Stimulated activated naive B cell treated with anti-CD40 and anti-IgM and Interleukin-4, amounts not matched to agents 10 μg/mL and 1 μg/mL and 100 μg/mL, for 72 hours (primary cell): ENCODE measurements at regions not wholly inside any gene's neighbourhood (a gene's known extent, or its start where the extent isn't known, plus 50 kb on each side); places are given as distances from the start of the nearest gene placed in this dataset.
A peak's percentile ranks its signal among the peaks of the same experiment; 100 is the strongest.
"Not testable (repeated sequence)": the region's sequence is repeated elsewhere in the genome, so short reads cannot be mapped to it uniquely, and the experiment has no call there.

Source experiments
- ATAC-seq, 2 donors: fragments of 150-1000 bp; cut with Tn5 transposase; replicated peaks; 2 replicates each; pipeline ENCODE4 v1.10.0; 2021; ENCODE audit warnings: moderate library complexity in 1 of 2
- DNase-seq: peaks from one replicate; pipeline ENCODE4 v3.0.0; 2021
- H3K27ac Mint-ChIP-seq: one replicate; pipeline ENCODE4 v1.8.0; 2022; ENCODE audit warnings: mild to moderate bottlenecking, mixed read lengths
- H3K27me3 Mint-ChIP-seq, 2 donors: one replicate each; pipeline ENCODE4 v1.8.0; 2022; ENCODE audit warnings: mixed read lengths in 2 of 2
- H3K36me3 Mint-ChIP-seq, 2 donors: one replicate each; pipeline ENCODE4 v1.8.0; 2022; ENCODE audit warnings: mixed read lengths in 2 of 2, mild to moderate bottlenecking in 1 of 2
- H3K4me1 Mint-ChIP-seq, 2 donors: one replicate each; pipeline ENCODE4 v1.8.0; 2022; ENCODE audit warnings: mixed read lengths in 2 of 2, mild to moderate bottlenecking in 1 of 2
- H3K4me3 Mint-ChIP-seq, 2 donors: one replicate each; pipeline ENCODE4 v1.8.0; 2022; ENCODE audit warnings: mild to moderate bottlenecking in 2 of 2, mixed read lengths in 2 of 2, moderate library complexity in 1 of 2
- H3K9me3 Mint-ChIP-seq, 2 donors: one replicate each; pipeline ENCODE4 v1.8.0; 2022; ENCODE audit warnings: mixed read lengths in 2 of 2, mild to moderate bottlenecking in 1 of 2

DNA sequence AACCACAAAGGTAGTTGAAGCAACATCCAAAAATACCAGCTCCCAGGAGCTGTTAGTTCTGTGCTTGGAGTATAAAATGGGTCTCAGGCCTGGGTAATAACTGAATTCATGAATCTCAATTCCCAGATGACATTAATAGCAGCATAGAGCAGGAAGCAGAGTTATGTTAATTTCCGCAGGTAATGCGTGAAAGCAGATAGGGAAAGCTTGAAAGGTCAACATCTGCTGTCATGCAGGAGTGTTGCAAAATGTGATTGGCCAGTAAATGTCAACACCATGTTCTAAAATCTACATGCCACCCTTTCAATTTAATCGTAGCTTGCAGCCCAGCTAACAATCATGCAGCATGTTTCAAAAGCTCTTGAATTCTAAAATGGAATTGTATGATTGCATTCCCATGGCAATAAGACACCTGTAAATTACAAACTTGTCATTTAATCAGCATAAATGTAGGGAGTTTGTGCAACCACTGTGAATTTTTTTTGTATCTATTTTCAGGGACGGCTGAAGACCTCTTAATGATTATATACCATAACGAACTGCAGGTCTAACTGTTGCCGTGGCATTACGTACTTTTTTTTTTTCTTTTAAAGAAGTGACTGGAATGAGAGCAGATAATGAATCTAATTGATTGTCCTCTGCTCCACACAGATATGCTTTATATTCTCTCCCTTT, 635.8 kb upstream of the FOXG1 start:
- H3K4me1 Mint-ChIP-seq = no peaks in the 10 kb centered on the region
- peaks cover 3 to 11% of the 10 kb centered on the region in 2 donors for H3K9me3 Mint-ChIP-seq
- no peak overlapping the region for H3K4me3 Mint-ChIP-seq
- ATAC-seq (no peak), DNase-seq (no peak)
- H3K36me3 Mint-ChIP-seq = no peaks in the 10 kb centered on the region
- H3K27ac Mint-ChIP-seq = no peak overlapping the region
- no peaks in the 10 kb centered on the region for H3K27me3 Mint-ChIP-seq

DNA sequence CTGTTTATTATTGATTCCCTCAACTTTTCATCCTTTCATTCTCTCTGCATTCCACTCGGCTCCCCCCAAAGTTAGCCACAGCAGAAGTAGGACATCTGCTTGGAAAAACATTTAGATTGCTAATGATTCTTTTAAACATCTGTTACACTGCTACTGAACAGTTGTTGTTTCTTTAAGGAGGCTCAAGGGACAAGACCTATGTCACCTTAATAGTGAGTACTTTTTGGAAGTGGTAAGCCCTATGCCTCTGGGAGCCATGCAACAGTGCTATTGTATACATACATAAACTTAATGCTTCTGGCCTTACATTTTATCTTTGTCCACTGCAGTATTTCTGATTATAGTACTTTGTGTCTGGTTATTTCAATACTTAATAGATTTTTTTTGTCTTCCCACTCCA, 628.2 kb upstream of the FOXG1 start:
- no peaks in the 10 kb centered on the region for H3K27me3 Mint-ChIP-seq
- no peak overlapping the region for H3K27ac Mint-ChIP-seq
- no peaks in the 10 kb centered on the region for H3K4me1 Mint-ChIP-seq
- no peaks in the 10 kb centered on the region for H3K36me3 Mint-ChIP-seq
- H3K9me3 Mint-ChIP-seq = peaks cover 3 to 7% of the 10 kb centered on the region in 2 donors
- no peak for ATAC-seq
- DNase-seq = no peak
- H3K4me3 Mint-ChIP-seq = no peak overlapping the region

DNA sequence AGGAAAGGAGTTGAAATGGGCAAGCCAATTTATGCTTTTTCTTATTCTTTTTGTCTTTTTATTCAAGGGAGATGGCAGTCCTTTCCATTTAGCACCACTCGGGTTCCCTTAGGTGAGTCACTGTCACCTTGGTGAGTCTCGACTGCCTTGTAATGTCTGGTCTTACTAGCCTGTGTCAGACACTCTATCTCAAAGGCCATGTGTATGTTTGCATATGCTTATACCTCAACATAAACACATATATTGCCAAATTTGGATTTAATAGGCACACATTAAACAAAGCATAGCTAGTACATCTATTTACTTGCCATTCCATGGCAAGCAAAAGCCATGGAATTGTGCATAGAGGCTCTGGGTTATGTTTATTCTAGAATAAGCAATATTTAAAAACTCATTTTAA, 624.9 kb upstream of the FOXG1 start:
- H3K27ac Mint-ChIP-seq = no peak overlapping the region
- no peak overlapping the region for H3K4me3 Mint-ChIP-seq
- DNase-seq (no peak), ATAC-seq (no peak)
- H3K27me3 Mint-ChIP-seq = no peaks in the 10 kb centered on the region
- no peaks in the 10 kb centered on the region for H3K36me3 Mint-ChIP-seq
- peaks cover 0 to 2% of the 10 kb centered on the region in 2 donors for H3K9me3 Mint-ChIP-seq
- H3K4me1 Mint-ChIP-seq = no peaks in the 10 kb centered on the region

DNA sequence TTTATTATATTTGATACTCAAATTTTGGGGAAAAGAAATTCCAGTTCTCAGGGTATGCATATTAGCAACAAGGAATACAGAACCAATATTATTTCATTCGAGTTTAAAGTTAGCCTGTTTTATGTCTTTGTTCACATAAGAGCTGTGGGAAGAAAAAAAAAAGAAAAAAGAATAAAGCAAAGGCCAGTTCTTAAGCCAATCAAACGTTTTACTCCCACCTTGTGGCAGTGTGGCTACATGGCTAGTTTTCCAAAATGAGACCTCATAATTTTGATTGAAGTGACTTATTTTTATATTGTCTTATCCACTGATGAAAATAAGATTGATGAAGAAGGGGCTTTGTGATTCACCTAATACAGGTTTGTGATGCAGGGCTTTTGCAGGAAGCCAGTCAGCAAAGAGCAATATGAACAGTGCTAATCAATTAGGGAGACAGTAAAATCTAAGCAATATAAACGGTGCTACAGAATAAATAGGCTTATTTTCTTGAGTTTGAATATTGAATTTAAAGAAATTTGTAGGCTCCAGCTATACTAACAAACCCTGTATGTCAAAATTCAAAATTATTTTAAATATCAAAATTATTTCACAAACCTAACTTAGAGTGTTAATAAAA, 624.1 kb upstream of the FOXG1 start:
- DNase-seq (no peak), ATAC-seq (no peak)
- H3K4me3 Mint-ChIP-seq = no peak overlapping the region

DNA sequence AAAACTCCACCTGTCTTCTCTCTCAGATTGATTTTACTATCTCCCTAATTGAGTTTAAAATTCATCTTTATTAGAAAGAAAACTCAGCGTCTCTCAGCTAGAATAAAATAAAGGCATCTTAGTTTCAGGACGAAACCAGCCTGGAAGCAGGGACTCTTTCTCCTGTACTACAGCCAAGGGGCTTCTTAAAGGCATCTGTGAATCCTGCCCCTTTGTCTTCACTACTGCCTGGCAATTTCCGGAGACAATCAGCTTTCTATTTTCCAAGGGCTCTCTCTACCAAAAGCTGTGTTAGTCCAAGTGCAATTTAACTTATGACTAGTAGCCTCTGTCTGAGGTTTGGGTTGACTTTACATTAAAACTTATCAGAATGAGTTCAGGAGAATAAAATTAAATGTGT, 623.3 kb upstream of the FOXG1 start:
- Mint-ChIP-seq H3K36me3 (no peaks in the 10 kb centered on the region), H3K9me3 (peaks cover 0 to 2% of the 10 kb centered on the region in 2 donors), H3K27me3 (no peaks in the 10 kb centered on the region), H3K4me3 (no peak overlapping the region), H3K4me1 (no peaks in the 10 kb centered on the region), H3K27ac (no peak overlapping the region)
- DNase-seq (no peak), ATAC-seq (no peak)

More for the DNA sequence above, 624.1 kb upstream of the FOXG1 start:
- Mint-ChIP-seq H3K9me3 (peaks cover 0 to 3% of the 10 kb centered on the region in 2 donors), H3K27ac (no peak overlapping the region), H3K27me3 (no peaks in the 10 kb centered on the region), H3K36me3 (no peaks in the 10 kb centered on the region), H3K4me1 (no peaks in the 10 kb centered on the region)

DNA sequence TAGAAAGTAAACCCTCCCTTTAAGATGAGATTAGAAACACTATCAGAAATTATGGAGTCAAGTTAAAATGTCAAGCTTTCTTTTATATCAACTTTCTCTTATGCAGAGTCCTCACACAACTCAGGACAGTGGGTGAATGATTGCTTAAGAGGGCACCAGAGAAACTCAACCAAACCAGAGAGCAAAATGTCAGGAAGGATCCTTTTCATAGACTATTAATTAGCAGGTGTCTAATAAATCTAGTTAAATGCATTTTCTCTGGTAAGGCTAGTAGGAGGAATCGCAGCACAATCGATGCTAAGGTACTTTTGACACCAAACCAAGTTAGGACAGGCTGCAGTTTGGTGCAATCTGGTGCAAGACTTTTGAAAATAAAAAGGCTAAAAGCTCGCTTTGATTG, 614.7 kb upstream of the FOXG1 start:
- DNase-seq (no peak), ATAC-seq (no peak)
- no peaks in the 10 kb centered on the region for H3K36me3 Mint-ChIP-seq
- H3K4me1 Mint-ChIP-seq = no peaks in the 10 kb centered on the region
- no peak overlapping the region for H3K27ac Mint-ChIP-seq
- H3K27me3 Mint-ChIP-seq = no peaks in the 10 kb centered on the region
- no peak overlapping the region for H3K4me3 Mint-ChIP-seq
- H3K9me3 Mint-ChIP-seq = peaks cover 0 to 2% of the 10 kb centered on the region in 2 donors

DNA sequence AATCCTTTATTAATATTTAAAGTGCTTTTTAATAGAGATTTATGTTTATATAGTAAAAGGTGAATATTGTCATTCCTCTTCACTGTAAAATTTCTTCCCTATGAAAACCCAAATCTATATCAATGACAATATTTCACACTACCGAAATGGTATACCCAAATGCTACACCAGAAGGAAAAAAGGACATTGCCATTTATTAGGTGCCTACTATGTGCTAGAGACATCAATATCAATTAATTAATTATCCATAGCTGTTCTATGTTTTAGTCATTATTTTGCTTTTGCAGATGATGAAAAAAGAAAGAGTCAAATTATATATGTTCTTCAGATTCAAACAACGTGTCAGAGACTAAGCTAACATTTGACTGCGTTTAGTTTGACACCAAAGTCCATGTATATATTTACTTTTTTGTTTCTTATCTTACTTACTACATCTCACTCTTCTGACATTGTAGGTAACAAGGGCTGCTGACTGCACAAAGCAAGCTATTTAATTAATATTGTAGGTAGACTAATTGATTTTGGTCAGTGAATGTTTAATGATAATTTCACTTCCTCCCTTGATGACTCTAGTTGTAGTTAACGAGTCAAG, 614.0 kb upstream of the FOXG1 start:
- Mint-ChIP-seq H3K9me3 (no peaks in the 10 kb centered on the region), H3K4me1 (no peaks in the 10 kb centered on the region), H3K4me3 (no peak overlapping the region), H3K27me3 (no peaks in the 10 kb centered on the region), H3K36me3 (no peaks in the 10 kb centered on the region), H3K27ac (no peak overlapping the region)
- DNase-seq = no peak
- ATAC-seq = no peak

DNA sequence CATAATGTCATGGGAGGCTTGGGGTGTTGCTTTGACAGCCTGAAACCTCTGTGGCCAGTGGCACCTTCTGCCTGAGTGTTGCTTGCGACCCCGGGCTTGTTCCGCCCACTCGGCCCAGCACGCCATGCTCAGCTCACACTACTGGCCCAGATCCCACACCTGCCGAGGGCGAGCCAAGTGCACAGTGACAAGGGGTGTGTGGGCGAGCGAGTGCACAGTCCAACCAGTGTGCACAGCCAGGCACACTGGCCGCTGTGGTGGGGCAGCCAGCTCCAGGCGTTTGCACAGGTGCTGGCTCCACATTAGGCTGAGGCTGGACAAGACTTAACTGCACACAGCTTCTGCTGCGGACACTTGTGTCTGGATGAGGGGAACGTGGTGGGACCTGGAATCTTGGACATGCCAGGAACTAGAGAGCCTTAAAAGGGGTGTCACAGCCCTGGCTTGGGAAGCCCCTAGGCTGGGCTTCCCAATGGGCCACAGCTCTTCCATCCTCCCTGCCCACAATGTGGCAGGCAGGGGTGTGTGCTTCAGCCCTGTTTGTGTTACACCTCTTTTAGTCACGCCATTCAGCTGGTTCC, 609.2 kb upstream of the FOXG1 start:
- Mint-ChIP-seq H3K4me3 (no peak overlapping the region), H3K36me3 (no peaks in the 10 kb centered on the region), H3K27ac (no peak overlapping the region), H3K9me3 (peaks cover 0 to 8% of the 10 kb centered on the region in 2 donors), H3K4me1 (no peaks in the 10 kb centered on the region), H3K27me3 (no peaks in the 10 kb centered on the region)
- ATAC-seq = no peak
- DNase-seq = no peak

DNA sequence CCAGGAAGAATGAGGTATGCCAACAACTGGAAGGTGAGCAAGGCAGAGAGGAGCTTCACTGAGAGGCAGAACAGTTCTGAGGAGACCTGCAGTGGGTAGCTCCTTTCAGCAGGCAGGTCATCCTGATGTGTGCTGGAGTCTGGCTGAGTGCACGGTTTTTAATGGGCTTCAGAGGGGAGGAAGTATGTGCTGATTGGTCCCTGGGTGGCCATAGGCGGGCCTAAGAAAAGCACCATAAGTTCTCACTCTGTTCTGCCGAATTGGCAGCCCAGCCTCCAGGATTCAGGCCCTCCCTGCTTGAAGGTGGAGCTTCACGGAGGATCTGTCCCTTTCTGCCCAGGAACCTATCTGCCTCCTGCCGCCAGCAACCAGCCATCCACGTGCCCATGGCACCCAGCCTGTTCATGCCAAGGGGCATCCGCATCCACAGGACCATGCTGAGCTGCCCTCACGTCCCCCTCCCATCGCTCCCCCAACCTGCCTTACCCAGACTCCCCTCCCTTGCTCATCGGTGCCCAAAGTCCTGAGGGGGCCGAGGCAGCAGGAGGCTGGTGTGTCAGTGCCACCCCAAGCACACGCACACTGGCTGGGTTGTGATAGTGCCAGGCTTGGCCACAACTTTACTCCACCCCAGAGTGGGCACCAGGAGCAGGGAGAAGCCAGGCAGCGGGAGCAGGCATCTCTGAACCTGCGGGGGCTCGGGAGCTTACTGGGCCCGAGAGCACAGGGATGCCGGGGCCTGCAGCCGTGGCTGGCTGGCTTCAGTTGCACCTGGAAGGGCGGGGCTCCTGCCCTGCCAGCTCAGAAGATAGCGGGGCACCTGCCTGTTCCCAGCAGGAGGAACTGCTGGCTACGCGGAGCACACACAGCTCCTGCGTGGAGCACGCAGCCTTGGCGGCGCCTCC, 608.4 kb upstream of the FOXG1 start:
- H3K27ac Mint-ChIP-seq = no peak overlapping the region
- peaks cover 0 to 8% of the 10 kb centered on the region in 2 donors for H3K9me3 Mint-ChIP-seq
- H3K4me3 Mint-ChIP-seq = no peak overlapping the region
- no peaks in the 10 kb centered on the region for H3K36me3 Mint-ChIP-seq
- ATAC-seq = no peak
- no peak for DNase-seq
- H3K4me1 Mint-ChIP-seq = no peaks in the 10 kb centered on the region
- H3K27me3 Mint-ChIP-seq = no peaks in the 10 kb centered on the region

DNA sequence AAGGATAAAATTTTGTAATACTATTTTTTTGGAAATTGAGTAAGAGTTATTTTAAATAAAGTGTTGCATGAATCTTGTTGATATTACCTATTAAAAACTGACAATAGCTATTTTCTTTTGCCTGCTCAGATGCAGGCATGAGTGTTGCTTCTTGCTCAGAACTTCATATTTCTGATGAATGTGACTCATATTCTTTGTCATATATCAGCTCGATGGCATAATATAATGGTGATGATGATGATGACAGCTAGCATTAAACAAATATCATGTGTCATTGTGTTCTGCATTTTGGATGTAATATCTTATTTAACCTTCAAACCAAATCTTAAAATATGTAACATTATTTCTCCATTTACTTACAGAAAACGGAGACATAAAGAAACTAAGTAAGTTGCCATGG, 605.5 kb upstream of the FOXG1 start:
- Mint-ChIP-seq H3K27ac (no peak overlapping the region), H3K4me1 (no peaks in the 10 kb centered on the region), H3K27me3 (no peaks in the 10 kb centered on the region), H3K36me3 (no peaks in the 10 kb centered on the region), H3K4me3 (no peak overlapping the region), H3K9me3 (peaks cover 0 to 8% of the 10 kb centered on the region in 2 donors)
- DNase-seq = no peak
- no peak for ATAC-seq

DNA sequence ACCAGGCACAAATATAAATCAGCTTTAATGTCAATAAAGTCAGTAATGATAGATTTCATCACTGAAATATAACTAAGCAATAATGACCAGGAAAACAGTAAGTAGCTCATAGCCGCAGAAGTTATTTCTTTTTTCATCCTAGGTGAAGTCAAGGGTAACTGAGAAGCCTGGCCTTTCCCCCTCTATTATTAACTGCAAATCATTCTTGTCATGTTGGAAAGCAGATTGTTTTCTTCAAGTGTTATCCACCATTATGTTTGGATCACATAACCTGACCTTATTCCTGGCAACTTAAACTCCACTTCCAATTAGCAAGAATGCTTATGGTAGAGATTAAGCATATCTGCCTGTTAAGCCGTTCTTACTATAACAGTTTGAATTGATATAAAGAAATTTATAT, 603.4 kb upstream of the FOXG1 start:
- DNase-seq (no peak), ATAC-seq (no peak)
- no peaks in the 10 kb centered on the region for H3K4me1 Mint-ChIP-seq
- peaks cover 0 to 8% of the 10 kb centered on the region in 2 donors for H3K9me3 Mint-ChIP-seq
- no peaks in the 10 kb centered on the region for H3K27me3 Mint-ChIP-seq
- H3K36me3 Mint-ChIP-seq = no peaks in the 10 kb centered on the region
- no peak overlapping the region for H3K27ac Mint-ChIP-seq
- H3K4me3 Mint-ChIP-seq = no peak overlapping the region

DNA sequence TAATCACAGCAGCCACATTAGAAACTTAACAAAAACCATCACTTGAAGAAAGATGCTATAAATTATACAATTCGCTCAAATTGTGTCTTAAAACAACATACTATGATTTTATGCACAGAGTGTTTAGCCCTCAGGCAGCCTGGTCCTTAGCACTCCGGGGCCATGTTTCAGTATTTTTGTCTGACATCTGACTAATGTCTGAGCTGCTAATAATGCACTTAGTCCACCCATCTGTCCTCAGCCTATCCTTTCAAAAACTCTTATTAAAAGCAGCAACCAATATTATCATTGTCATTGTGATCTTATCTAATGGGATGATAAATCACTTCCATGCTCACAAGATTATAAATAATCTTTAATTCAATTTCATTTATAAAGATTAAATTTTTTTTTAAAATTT, 602.7 kb upstream of the FOXG1 start:
- no peaks in the 10 kb centered on the region for H3K27me3 Mint-ChIP-seq
- no peaks in the 10 kb centered on the region for H3K4me1 Mint-ChIP-seq
- no peaks in the 10 kb centered on the region for H3K36me3 Mint-ChIP-seq
- no peak for DNase-seq
- H3K27ac Mint-ChIP-seq = no peak overlapping the region
- no peak for ATAC-seq
- peaks cover 2 to 8% of the 10 kb centered on the region in 2 donors for H3K9me3 Mint-ChIP-seq
- H3K4me3 Mint-ChIP-seq = no peak overlapping the region

DNA sequence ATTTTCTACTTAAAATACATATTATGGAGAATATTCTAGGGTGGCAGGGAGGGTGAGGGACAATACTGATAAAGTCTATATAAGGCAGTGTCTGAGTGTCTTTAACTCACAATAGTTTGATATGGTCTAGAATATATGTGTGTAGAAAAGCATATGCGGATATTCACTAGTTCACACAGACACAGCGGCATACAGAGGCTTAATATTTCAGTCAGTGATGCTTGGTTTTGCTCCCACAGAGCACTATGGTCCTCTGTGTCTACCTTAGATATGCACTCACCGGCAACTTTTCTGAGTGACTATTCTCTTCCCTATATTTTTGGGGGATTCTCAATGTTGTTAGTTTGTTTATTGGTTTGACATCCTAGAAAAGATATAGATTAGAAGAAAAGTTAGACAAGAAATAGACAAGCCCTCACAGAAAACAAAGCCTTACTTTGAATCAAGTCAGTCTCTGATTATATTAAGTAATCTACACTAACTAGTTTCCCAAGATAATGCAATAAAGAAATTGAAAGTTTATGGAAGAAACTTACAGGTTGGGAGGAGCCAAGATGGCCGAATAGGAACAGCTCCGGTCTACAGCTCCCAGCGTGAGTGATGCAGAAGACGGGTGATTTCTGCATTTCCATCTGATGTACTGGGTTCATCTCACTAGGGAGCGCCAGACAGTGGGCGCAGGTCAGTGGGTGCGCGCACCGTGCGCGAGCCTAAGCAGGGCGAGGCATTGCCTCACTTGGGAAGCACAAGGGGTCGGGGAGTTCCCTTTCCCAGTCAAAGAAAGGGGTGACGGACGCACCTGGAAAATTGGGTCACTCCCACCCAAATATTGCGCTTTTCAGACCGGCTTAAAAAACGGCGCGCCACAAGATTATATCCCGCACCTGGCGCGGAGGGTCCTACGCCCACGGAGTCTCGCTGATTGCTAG, 578.4 kb upstream of the FOXG1 start:
- not testable (repeated sequence) for ATAC-seq, H3K27me3 Mint-ChIP-seq, H3K27ac Mint-ChIP-seq, H3K4me1 Mint-ChIP-seq, H3K9me3 Mint-ChIP-seq, H3K36me3 Mint-ChIP-seq, DNase-seq
- peak overlapping the region in 1 of 2 donors; percentile 41 for H3K4me3 Mint-ChIP-seq
